HFF-Myc (cell line): ENCODE measurements at regions not wholly inside any gene's neighbourhood (a gene's known extent, or its start where the extent isn't known, plus 50 kb on each side); places are given as distances from the start of the nearest gene placed in this dataset.

Experiments used
- DNase-seq: peaks from one replicate; pipeline ENCODE4 v3.0.0-alpha.2; 2011; ENCODE audit warnings: low read depth; ENCODE audit errors: extremely low read depth
- H3K4me3 ChIP-seq: replicated peaks from 2 replicates; pipeline ENCODE4 v1.5.1; 2011; ENCODE audit warnings: low read depth, mild to moderate bottlenecking, control low read depth, low read length
- CTCF ChIP-seq: IDR thresholded peaks from 2 replicates; pipeline ENCODE4 v1.5.1; 2012; ENCODE audit warnings: mild to moderate bottlenecking, low read depth, low read length, control low read depth; ENCODE audit errors: missing control alignments

- H3K4me3 ChIP-seq: no peak overlapping the region
- TF ChIP-seq CTCF: no peak
- no peak for DNase-seq
Observed at GRCh38 chr21:16407403-16408240, 677.8 kb downstream of the USP25 start.

DNA sequence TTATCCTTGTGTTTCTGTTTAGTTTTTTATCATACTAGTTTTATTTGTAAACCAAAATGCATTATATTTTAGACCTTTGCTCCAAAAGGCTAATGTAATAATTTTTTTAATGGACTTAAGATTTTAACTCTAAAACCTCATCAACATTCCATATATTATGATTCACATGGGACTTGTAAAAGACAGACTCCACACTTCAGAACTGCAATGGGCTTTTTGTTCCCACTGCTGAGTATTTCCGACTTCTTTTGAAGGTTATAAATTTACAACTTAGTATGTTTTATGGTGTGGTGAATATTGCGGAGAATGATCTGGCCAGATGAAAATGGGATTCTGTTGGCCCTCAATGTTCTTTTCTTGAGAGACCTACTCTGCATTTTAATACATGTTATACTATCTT lies 678.5 kb downstream of the USP25 start:
- TF ChIP-seq CTCF: no peak
- no peak for DNase-seq
- H3K4me3 ChIP-seq: no peak overlapping the region

DNA sequence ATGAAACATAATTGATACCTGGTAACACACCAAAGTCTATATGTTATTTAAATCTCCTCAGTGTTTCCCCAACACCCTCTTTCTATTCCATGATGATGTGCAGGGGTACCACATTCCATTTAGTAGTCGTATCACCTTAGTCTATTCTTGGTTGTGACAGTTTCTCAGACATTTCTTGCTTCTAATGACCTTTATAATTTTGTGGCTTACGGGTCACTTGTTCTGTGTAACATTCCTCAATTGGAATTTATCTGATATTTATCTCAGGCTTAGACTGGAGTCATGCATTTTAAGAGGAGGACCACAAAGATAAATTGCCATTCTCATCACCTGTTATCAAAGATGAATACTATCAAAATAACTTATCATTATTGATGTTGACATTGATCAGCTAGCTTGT lies 679.6 kb downstream of the USP25 start:
- H3K4me3 ChIP-seq: no peak overlapping the region
- no peak for TF ChIP-seq CTCF
- no peak for DNase-seq

- no peak overlapping the region for H3K4me3 ChIP-seq
- no peak for TF ChIP-seq CTCF
- no peak for DNase-seq
Observed at GRCh38 chr21:16418226-16418625, 688.4 kb downstream of the USP25 start.

- no peak for DNase-seq
- TF ChIP-seq CTCF: no peak
- H3K4me3 ChIP-seq: no peak overlapping the region
Observed at GRCh38 chr21:16418642-16419041, 688.9 kb downstream of the USP25 start.

- no peak for TF ChIP-seq CTCF
- DNase-seq: peak; percentile 79
Observed at GRCh38 chr21:16419188-16419921, 689.6 kb downstream of the USP25 start.

More at GRCh38 chr21:16419188-16419921, 689.6 kb downstream of the USP25 start:
- H3K4me3 ChIP-seq: no peak overlapping the region
